Lung (tissue), 11 donors: ENCODE measurements at regions not wholly inside any gene's neighbourhood (a gene's known extent, or its start where the extent isn't known, plus 50 kb on each side); places are given as distances from the start of the nearest gene placed in this dataset.

Experiments
- ATAC-seq: fragments of 200-7000 bp; cut with Tn5 transposase; one replicate; pipeline ENCODE4 v1.9.1; 2020; ENCODE audit warnings: moderate number of reproducible peaks; ENCODE audit not compliant: insufficient read depth, low FRiP score
- DNase-seq, 3 donors: peaks; one replicate each; pipeline ENCODE4 v3.0.0-alpha.2; 2013 to 2017
- H3K27ac ChIP-seq, 2 donors: one replicate each; pipeline ENCODE4 v1.5.1; 2013; ENCODE audit warnings: mild to moderate bottlenecking in 2 of 2, moderate library complexity in 2 of 2, control low read depth in 1 of 2, inconsistent platforms in 1 of 2, low read depth in 1 of 2, low read length in 1 of 2
- H3K27me3 ChIP-seq, 3 donors: one replicate each; pipeline ENCODE4 v1.5.1; 2013; ENCODE audit warnings: low read length in 2 of 3; ENCODE audit not compliant: control insufficient read depth in 3 of 3, insufficient read depth in 3 of 3
- H3K36me3 ChIP-seq, 4 donors: one replicate each; pipeline ENCODE4 v1.5.1; 2013; ENCODE audit warnings: low read length in 4 of 4, mild to moderate bottlenecking in 1 of 4, moderate library complexity in 1 of 4; ENCODE audit not compliant: control insufficient read depth in 4 of 4, insufficient read depth in 4 of 4
- H3K4me1 ChIP-seq, 5 donors: one replicate each; pipeline ENCODE4 v1.5.1; 2013; ENCODE audit warnings: low read length in 5 of 5, mild to moderate bottlenecking in 2 of 5, moderate library complexity in 1 of 5; ENCODE audit not compliant: control insufficient read depth in 5 of 5, insufficient read depth in 5 of 5
- H3K4me3 ChIP-seq: one replicate; pipeline ENCODE4 v1.5.1; 2013; ENCODE audit warnings: mild to moderate bottlenecking, control low read depth, moderate library complexity
- H3K9ac ChIP-seq, 2 donors: one replicate each; pipeline ENCODE4 v1.5.1; 2013; ENCODE audit warnings: low read length in 2 of 2, control low read depth in 1 of 2; ENCODE audit not compliant: insufficient read depth in 1 of 2
- H3K9me3 ChIP-seq, 4 donors: one replicate each; pipeline ENCODE4 v1.5.1; 2013; ENCODE audit warnings: low read length in 3 of 4, mild to moderate bottlenecking in 1 of 4, moderate library complexity in 1 of 4; ENCODE audit not compliant: control insufficient read depth in 4 of 4, insufficient read depth in 3 of 4
- WGBS, 2 donors: extraction: QIAGEN DNeasy Blood & Tissue Kit; methylation state at CpG; one replicate each; pipeline ENCODE4 v1.1.7; 2013; 5-methylcytosine and 5-hydroxymethylcytosine counted together
- TF ChIP-seq, protein P1 (sequence below): IDR thresholded peaks from 2 replicates; pipeline ENCODE4 v1.5.1; 2012; ENCODE audit warnings: mild to moderate bottlenecking; ENCODE audit errors: control extremely low read depth, extremely low read depth
- donor health status: control.
- donor health status: control.
- donor health status: Bipolar disorder and iron deficiency.
- donor health status: healthy.
- donor health status: DM: yes; HTN: yes; CAD: no.

DNA sequence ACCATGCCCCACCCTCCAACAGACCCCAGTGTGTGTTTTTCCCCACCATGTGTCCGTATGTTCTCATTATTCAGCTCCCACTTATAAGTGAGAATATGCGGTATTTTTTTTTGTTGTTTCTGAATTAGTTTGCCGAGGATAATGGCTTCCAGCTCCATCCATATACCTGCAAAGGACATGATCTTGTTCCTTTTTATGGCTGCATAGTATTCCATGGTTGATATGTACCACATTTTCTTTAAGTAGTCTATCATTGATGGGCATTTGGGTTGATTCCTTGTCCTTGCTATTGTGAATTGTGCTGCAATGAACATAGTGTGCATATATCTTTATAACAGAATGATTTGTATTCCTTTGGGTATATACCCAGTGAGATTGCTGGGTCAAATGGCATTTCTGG is 176.9 kb downstream of the UTRN start:
- peaks cover 11 to 30% (median 25%) of the 10 kb centered on the region in 4 donors for H3K36me3 ChIP-seq
- no peaks in the 10 kb centered on the region for H3K4me1 ChIP-seq
- no peak overlapping the region for H3K27ac ChIP-seq
- DNase-seq: no peak
- WGBS, 2 donors: 97 to 99% methylated on average over 3 of the region's 3 CpGs
- H3K9me3 ChIP-seq: no peaks in the 10 kb centered on the region
- H3K9ac ChIP-seq: no peak overlapping the region
- TF ChIP-seq, protein P1, sequence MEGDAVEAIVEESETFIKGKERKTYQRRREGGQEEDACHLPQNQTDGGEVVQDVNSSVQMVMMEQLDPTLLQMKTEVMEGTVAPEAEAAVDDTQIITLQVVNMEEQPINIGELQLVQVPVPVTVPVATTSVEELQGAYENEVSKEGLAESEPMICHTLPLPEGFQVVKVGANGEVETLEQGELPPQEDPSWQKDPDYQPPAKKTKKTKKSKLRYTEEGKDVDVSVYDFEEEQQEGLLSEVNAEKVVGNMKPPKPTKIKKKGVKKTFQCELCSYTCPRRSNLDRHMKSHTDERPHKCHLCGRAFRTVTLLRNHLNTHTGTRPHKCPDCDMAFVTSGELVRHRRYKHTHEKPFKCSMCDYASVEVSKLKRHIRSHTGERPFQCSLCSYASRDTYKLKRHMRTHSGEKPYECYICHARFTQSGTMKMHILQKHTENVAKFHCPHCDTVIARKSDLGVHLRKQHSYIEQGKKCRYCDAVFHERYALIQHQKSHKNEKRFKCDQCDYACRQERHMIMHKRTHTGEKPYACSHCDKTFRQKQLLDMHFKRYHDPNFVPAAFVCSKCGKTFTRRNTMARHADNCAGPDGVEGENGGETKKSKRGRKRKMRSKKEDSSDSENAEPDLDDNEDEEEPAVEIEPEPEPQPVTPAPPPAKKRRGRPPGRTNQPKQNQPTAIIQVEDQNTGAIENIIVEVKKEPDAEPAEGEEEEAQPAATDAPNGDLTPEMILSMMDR: no peak
- H3K4me3 ChIP-seq: no peak overlapping the region
- no peaks in the 10 kb centered on the region for H3K27me3 ChIP-seq
- no peak for ATAC-seq

DNA sequence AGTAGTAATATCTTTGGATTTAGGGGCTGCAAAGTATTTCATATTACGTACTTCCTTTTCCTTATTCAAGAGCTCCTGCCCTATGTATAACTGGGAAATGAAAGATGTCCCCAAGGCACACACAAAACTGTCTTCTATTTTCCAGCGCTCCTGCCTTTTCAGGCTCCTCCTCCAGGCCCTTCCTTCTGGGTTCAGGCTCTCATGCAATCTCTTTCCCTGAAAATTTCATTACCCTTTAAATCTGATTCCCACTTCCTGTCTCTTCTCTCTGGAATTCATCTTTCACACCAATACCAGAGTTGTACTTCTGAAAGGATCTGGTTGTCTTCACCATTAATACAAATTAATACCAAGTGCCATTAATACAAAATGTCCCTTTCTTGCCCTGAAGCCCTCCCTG is 181.6 kb downstream of the UTRN start:
- DNase-seq (no peak), ATAC-seq (no peak)
- H3K27me3 ChIP-seq: no peaks in the 10 kb centered on the region
- no peaks in the 10 kb centered on the region for H3K9me3 ChIP-seq
- H3K27ac ChIP-seq: no peak overlapping the region
- no peak overlapping the region for H3K9ac ChIP-seq
- peaks cover 5 to 16% (median 13%) of the 10 kb centered on the region in 4 donors for H3K36me3 ChIP-seq
- no peaks in the 10 kb centered on the region for H3K4me1 ChIP-seq
- TF ChIP-seq, protein P1: no peak
- 94% methylated on average over 2 of the region's 2 CpGs for WGBS, 2 donors
- no peak overlapping the region for H3K4me3 ChIP-seq

DNA sequence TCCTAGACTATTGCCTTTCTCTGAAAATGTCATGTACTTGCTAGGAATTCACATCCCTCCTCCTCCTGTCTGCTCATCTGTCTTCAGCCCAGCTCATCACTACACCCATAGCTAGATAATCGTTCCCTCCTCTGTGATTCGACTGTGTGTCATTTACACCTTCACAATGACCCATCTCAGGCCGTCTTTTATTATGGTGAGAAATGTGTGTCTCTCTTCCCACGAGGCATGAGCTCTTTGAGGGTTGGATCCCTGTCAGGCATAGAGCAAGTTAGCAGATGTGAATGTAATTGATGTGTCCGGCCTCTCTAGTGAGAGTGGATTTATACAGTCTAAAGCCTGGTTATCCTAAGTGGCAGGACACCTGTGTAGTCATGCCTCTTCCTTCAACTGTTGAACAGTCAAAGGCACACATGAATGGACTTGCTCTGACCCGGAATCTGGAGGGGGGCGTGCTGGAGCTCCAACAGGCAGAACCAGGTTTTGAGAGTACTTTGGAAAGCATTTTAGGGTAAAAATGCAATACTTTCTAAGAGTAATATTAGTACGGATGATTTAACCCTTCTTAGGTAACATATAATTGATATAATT is 182.1 kb downstream of the UTRN start:
- 82 to 92% methylated on average over 8 of the region's 8 CpGs for WGBS, 2 donors
- Histone ChIP-seq H3K9ac (no peak overlapping the region), H3K9me3 (no peaks in the 10 kb centered on the region), H3K27ac (no peak overlapping the region), H3K4me1 (no peaks in the 10 kb centered on the region), H3K36me3 (peaks cover 0 to 16% (median 11%) of the 10 kb centered on the region in 4 donors), H3K27me3 (no peaks in the 10 kb centered on the region), H3K4me3 (no peak overlapping the region)
- ATAC-seq (no peak), DNase-seq (no peak)
- TF ChIP-seq, protein P1: no peak

DNA sequence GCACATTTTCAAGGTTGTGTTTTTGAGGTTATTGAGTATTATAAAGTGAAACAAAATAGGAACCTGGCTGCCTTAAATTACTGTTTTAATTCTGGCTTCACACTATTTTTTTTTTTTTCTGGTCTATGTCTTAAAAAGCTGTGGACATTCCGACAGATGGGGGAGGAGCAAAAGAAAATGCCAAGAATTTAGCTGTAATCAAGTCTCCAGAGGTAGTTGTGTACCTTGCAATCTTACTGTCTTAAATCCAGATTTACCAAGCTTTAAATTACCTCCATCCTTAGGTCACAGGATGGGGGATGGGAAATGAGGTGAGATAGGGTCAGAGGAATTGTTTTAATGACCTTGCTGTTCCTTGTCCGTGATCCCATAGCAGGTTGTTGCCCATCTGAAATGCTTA is 182.8 kb downstream of the UTRN start:
- Histone ChIP-seq H3K27ac (no peak overlapping the region), H3K9me3 (no peaks in the 10 kb centered on the region), H3K4me1 (no peaks in the 10 kb centered on the region), H3K4me3 (no peak overlapping the region), H3K27me3 (no peaks in the 10 kb centered on the region), H3K9ac (no peak overlapping the region), H3K36me3 (peaks cover 0 to 17% (median 10%) of the 10 kb centered on the region in 4 donors)
- ATAC-seq (no peak), DNase-seq (no peak)
- TF ChIP-seq, protein P1: no peak
- WGBS, 2 donors: 84 to 88% methylated on average over 2 of the region's 2 CpGs
